Stomach (tissue), 4 donors: ENCODE measurements at regions not wholly inside any gene's neighbourhood (a gene's known extent, or its start where the extent isn't known, plus 50 kb on each side); places are given as distances from the start of the nearest gene placed in this dataset.

ENCODE experiments used
- EP300 ChIP-seq: sonication (generic); formaldehyde crosslinking; IDR thresholded peaks from one replicate; pipeline ENCODE4 v1.6.1; 2017; ENCODE audit warnings: antibody characterized with exemption
- POLR2AphosphoS5 ChIP-seq, 3 donors: sonication (generic); formaldehyde crosslinking; IDR thresholded peaks; one replicate each; pipeline ENCODE4 v1.6.1; 2016; ENCODE audit warnings: antibody characterized with exemption in 3 of 3
- TF ChIP-seq, protein P1 (sequence below), 7 experiments: fragments of 450-650 bp in 4 of 7; fragments of 200-600 bp in 3 of 7; sonication (generic) in 3 of 7; IDR thresholded peaks; one replicate each; pipeline ENCODE4 v1.5.1; 2016 to 2019; ENCODE audit warnings: antibody characterized with exemption in 7 of 7, control low read depth in 2 of 7, mild to moderate bottlenecking in 1 of 7

- TF ChIP-seq, protein P1, sequence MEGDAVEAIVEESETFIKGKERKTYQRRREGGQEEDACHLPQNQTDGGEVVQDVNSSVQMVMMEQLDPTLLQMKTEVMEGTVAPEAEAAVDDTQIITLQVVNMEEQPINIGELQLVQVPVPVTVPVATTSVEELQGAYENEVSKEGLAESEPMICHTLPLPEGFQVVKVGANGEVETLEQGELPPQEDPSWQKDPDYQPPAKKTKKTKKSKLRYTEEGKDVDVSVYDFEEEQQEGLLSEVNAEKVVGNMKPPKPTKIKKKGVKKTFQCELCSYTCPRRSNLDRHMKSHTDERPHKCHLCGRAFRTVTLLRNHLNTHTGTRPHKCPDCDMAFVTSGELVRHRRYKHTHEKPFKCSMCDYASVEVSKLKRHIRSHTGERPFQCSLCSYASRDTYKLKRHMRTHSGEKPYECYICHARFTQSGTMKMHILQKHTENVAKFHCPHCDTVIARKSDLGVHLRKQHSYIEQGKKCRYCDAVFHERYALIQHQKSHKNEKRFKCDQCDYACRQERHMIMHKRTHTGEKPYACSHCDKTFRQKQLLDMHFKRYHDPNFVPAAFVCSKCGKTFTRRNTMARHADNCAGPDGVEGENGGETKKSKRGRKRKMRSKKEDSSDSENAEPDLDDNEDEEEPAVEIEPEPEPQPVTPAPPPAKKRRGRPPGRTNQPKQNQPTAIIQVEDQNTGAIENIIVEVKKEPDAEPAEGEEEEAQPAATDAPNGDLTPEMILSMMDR (IDR thresholded peaks at IDR 0.05): no peak
- TF ChIP-seq EP300 (no peak), POLR2AphosphoS5 (IDR thresholded peaks at IDR 0.05) (no peak)
Observed at GRCh38 chr2:79414690-79415089, 98.2 kb upstream of the CTNNA2 start.
